ENCODE measurements at regions not wholly inside any gene's neighbourhood (a gene's known extent, or its start where the extent isn't known, plus 50 kb on each side); places are given as distances from the start of the nearest gene placed in this dataset.
A peak's percentile ranks its signal among the peaks of the same experiment; 100 is the strongest.

GRCh38 chr15:77796046-77796729, 163.5 kb upstream of the LINGO1 start:
- no peak for DNase-seq (ENCODE audit: low read depth in 2 of 2)

- DNase-seq (ENCODE audit: low read depth in 2 of 2), result no peak
These were observed 162.7 kb upstream of the LINGO1 start for GRCh38 chr15:77795446-77795845.

DNA sequence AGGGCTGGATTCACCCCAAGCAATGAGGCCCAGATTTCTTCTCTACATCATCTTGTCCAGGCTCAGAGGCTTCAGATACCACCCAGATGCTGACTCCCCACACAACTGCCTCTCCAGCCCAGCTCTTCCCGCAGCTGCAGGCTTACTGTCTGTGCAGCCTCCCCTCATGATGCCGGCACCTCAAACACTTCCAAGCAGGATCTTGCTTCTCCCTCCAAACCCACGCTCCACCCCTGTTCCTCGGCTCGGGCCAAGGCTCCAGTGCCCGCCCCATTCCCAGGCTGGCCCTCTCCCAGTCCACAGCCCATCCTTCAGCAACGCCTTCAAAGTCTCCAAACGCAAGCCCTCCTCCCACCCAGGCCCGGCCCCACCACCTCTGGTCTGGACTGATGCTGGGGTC, 159.2 kb upstream of the LINGO1 start:
- DNase-seq (ENCODE audit: low read depth in 2 of 2), result no peak

- no peak for DNase-seq (ENCODE audit: low read depth in 2 of 2)
These were observed 157.8 kb upstream of the LINGO1 start for GRCh38 chr15:77790481-77790880.

DNA sequence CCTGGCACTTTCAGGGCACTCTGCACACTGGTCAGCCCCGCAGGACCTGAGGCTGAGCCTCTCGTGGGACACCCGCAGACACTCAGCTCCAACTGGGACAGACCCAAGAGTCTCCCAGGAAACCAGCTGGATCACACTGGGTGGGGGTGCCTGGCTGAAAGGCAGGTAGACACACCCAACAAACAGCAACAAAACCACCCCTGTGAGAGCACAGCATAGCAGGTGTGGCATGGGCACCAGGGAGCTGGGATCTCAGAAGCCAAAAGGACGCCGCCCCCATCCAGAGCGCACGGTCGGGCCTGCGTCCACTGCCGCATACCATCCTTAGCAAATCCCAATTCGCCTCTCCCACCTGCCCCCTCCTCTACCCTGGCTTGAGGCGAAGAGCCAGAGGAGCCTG, 154.2 kb upstream of the LINGO1 start:
- no peak for DNase-seq (ENCODE audit: low read depth in 2 of 2)

DNA sequence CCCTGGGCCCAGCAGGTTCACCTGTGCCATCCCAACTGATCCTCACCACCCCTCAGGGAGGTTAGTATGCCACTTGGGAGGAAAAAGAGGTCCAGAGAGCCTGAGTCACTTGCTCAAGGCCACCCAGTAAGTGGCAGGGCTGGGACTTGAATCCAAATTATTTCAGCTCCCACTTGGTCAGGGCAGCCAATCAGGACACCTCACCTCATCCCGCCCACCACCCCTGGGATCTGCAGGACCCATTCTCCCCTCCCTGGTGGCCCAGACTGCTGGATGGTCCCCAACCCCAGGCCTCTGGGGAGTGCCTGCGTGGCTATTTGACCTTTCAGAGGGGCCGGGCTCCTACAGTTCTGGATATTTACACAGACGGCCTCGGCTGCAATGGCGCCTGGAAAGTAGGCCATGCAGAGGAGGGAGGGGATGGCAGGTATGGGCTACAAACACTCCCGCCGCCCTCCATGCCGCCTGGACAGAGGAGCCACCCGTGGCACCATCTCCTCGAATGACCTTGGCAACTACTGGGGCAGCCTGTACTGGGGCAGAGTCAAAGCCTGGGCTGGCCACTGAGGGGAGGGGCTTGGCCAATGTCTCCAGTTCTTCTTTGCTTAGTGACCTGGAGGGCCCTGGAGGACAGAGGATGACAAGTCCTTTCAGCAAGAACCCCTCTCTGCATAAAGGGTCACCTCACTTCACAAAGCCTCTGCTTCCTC, 153.6 kb upstream of the LINGO1 start:
- no peak for DNase-seq (ENCODE audit: low read depth in 2 of 2)

DNA sequence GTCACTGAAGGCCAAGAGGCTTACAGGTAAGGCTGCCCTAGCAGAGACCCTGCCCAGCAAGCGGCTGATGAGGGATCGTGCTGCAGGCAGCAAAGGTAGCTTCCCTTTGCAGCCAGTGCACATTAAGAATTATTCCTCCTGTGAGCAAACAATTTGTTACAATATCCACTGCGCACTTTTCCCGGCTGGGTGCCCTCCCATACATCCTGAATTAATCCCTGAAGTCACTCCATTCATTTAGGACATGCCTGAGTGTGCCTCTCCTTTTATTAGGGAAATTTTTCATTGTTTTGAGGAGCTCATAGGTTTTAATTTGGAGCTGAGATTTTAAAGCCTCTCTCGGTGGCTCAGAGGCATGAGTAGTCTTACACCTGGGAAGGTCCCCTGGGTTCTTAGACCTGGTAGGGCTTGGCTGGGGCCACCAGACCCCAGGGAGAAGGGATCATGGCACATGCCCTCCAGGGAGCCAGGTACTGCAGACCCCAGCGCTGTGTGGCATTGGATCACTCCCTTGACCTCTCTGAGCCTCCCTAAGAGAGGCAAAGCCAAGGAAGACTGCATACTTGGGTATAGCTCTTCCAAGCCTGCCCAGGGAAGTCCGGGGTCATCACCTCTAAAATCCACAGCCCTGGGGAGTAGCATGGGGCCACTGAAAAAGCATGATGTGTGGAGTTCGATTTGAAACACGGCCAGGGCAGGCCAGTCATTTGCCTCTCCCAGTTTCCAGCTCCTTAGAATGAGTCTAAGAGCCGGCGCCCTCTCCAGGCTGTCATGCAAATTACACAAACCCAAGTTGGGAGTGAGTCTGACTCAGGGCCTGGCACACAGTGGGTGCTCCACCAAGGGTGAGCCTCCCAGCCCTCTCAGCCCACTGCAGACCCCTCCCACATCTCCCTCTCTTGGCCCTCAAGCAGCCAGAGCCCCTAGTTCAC, 151.9 kb upstream of the LINGO1 start:
- DNase-seq (ENCODE audit: low read depth in 2 of 2), result peak in 1 of 2 donors; percentile 9

- DNase-seq (ENCODE audit: low read depth in 2 of 2), result no peak
These were observed 150.9 kb upstream of the LINGO1 start for GRCh38 chr15:77783636-77784035.

- no peak for DNase-seq (ENCODE audit: low read depth in 2 of 2)
These were observed 150.0 kb upstream of the LINGO1 start for GRCh38 chr15:77782691-77783090.

DNA sequence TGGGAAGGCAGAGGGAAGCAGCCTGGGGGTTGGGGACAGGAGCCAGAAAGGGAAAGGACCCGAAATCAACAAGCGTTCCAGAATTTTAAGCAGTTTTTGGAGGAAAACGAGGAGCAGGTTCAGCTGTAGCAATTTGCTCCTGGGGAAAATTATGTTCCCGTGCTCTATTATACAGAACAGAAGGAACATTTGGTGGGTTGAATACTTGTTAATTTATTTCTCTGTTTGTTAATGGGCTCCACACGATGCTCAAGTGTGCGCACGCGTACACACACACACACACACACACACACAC, 149.2 kb upstream of the LINGO1 start:
- no peak for DNase-seq (ENCODE audit: low read depth in 2 of 2)

DNA sequence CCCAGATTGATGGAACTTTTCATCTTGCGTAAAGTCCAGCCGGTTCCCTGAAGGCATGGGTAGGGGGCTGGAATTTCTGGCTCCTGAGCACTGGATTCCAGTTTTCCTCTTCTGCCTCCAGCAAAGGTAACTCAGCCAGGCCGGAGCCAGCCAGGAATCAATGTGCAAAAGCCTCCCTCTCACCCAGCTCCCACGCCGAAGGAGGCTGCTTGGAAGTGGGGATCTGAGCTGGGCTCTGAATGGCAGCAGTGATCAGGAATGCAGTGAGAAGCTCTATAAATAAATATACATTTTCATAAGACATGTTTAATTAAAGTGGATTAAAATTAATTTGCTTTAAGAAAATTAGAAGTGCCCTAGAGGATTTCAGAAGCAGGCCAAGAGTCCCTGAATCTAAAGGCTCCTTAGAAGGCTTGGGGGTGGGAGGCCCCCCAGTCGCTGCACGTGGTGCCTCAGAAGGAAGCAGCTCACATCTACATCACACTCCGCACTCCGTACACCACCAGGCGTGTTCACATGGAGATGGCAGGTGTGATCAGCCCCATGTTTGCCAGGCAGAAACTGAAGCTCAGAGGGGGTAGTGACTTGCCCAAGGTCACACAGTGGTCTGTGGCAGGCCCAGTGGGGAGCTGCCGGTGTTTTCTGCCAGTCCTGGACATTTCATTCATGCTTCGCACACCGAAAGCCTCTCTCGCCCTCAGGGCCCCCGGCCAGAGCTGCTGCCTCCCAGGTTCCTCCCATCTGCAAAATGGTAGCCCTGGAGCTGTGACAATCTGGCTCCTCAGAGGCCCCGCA, 148.6 kb upstream of the LINGO1 start:
- DNase-seq (ENCODE audit: low read depth in 2 of 2), result no peak

- no peak for DNase-seq (ENCODE audit: low read depth in 2 of 2)
These were observed 146.1 kb upstream of the LINGO1 start for GRCh38 chr15:77778802-77779201.

DNA sequence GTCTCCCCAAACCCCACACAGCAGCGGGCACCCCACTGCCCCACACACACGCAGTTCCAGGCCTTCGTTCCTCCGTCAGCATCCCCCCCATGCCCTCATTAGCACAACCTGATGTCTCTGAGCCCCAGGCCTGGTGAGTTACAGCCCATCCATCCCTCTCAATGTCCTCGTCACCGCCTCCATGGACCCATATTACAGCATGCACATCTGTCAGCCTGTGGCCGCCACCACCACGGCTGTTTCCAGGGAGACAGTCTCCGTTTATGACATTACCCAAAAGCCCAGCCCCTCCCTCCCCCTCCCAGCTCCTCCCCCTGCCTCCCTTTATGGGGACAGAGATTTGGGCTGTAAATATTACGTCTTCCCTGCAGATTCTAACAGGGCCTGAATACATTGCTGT, 143.1 kb upstream of the LINGO1 start:
- no peak for DNase-seq (ENCODE audit: low read depth in 2 of 2)

GRCh38 chr15:77775373-77775772, 142.7 kb upstream of the LINGO1 start:
- no peak for DNase-seq (ENCODE audit: low read depth in 2 of 2)

- DNase-seq (ENCODE audit: low read depth in 2 of 2), result no peak
These were observed 141.6 kb upstream of the LINGO1 start for GRCh38 chr15:77774350-77774749.

GRCh38 chr15:77773903-77774302, 141.2 kb upstream of the LINGO1 start:
- DNase-seq (ENCODE audit: low read depth in 2 of 2), result no peak

DNA sequence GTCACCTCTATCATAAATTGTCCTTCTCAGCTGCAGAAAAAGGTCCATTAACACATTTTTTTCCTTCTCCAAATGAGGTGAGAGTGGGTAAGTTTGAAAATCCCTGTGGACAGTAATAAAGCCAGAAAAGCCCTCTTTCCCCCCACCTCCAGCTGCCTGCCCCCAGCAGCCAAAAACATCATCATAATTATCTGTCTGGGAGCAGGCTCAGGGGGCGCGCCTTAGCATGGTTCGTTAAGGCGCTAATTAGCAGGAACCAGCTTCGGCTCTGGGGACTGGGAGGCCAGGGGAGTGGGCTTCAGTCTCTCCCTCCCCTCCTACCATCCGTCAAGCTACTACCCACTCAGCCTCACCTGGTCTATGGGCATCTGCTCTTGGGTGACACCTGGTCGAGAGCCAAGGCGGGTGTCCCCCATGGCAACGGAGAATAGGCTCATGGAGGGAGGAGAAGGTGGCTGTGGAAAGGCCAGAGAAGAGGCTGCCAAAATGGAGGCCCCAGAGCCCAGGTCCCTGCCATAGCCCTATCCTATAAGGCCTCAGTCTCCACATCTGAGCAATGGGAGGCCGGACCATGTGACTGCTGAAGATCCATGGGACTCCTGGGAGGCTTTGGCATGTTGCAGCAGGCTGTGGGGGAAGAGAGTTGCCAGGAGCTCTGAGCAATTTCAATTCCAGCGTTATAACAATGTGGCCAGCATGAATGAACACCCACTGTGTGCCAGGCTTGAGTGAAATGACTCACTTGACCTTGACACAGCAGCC, 140.1 kb upstream of the LINGO1 start:
- no peak for DNase-seq (ENCODE audit: low read depth in 2 of 2)

- DNase-seq (ENCODE audit: low read depth in 2 of 2), result no peak
These were observed 138.9 kb upstream of the LINGO1 start for GRCh38 chr15:77771616-77772015.

- no peak for DNase-seq (ENCODE audit: low read depth in 2 of 2)
These were observed 137.0 kb upstream of the LINGO1 start for GRCh38 chr15:77769700-77770099.

DNA sequence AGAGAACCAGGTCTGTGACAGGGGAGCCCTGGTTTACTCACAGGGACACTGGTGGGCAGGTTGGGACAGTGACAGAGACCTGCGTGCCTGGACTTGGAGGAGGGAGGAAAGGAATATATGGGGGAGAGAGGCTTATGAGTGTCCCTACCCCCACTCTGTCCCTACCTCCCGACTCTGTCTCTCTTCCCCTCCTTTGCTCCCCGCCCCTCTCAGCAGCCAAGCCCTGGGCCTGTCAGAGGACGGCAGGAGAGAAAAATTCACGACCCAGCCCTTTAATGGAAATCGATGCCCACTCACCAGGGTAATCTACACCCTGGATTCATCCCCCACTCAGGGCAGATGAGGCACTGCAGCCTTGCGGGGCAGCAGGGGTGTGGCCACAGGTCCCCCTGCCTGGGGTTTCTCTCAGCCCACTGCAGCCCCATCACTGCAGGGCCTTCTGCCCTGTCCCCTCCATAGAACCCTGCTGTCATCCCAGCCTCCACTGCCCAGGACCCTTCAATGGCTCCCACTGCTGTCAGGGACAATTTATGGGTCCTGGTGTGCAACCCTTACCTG, 135.9 kb upstream of the LINGO1 start:
- no peak for DNase-seq (ENCODE audit: low read depth in 2 of 2)

DNA sequence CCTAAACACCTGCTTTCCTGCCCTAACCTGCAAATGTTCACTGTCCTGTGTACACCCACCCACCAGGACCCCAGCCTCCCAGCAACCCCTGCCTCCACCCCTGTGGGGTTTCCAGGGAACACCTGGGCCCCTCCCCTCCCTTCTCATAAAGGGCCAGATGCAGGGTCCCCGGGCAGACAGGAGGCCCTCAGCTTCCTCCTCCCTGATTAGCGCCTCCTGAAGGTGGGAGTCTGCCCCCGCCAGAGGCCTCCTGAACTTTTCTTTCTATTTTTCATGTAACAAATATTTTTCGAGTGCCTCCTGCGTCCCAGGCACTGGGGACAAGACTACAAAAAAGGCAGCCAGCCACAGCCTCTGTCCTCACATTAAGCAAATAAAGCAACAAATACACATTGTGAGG, 135.4 kb upstream of the LINGO1 start:
- DNase-seq (ENCODE audit: low read depth in 2 of 2), result no peak

Data from stimulated activated CD8-positive, alpha-beta memory T cell treated with anti-CD3 and anti-CD28 coated beads, Interleukin-2, amount 100 ng/mL, for 48 hours (primary cell).